Endothelial cell of umbilical vein (primary cell): ENCODE measurements at regions not wholly inside any gene's neighbourhood (a gene's known extent, or its start where the extent isn't known, plus 50 kb on each side); places are given as distances from the start of the nearest gene placed in this dataset.

Experiments
- BruUV-seq: library from RNA; stranded (reverse); fragments of 400-500 nt; replicated peaks from 2 replicates; lab custom pipeline; 2021; lab: Mats Ljungman, UMichigan
- CTCF ChIA-PET: fragments of 300-600, 350-600 bp; sonication (Branson Sonifier 250); formaldehyde crosslinking; loops from one replicate; lab custom pipeline; 2021; ENCODE audit warnings: antibody characterized with exemption, inconsistent platforms; lab: Charles Lee
- POLR2A ChIA-PET: fragments of 300-600, 350-600 bp; sonication (Branson Sonifier 250); formaldehyde crosslinking; loops from one replicate; lab custom pipeline; 2021; ENCODE audit warnings: antibody characterized with exemption, inconsistent platforms; lab: Charles Lee
- DNase-seq: peaks from one replicate; pipeline ENCODE4 v3.0.0-alpha.2; 2011; ENCODE audit warnings: low read depth, low spot score
- FAIRE-seq: peaks from 2 replicates; lab custom pipeline; 2011; peaks lifted over from hg19 to GRCh38; lab: Jason Lieb, UNC
- H2AFZ ChIP-seq: 2 replicates; pipeline ENCODE4 v1.6.0; 2012; ENCODE audit warnings: low read depth, low read length, control low read depth, inconsistent platforms
- H3K27ac ChIP-seq: 2 replicates; pipeline ENCODE4 v1.5.1; 2011; ENCODE audit warnings: low read depth, mild to moderate bottlenecking, control low read depth, low read length, moderate library complexity; ENCODE audit not compliant: insufficient read depth
- H3K27me3 ChIP-seq, 2 experiments: 2 replicates each; pipeline versions ENCODE4 v1.6.0 to v1.6.1; 2011; ENCODE audit warnings: low read length in 2 of 2, mixed read lengths in 1 of 2; ENCODE audit not compliant: control insufficient read depth in 2 of 2, insufficient read depth in 2 of 2
- H3K36me3 ChIP-seq, 2 experiments: 2 replicates in 1 of 2; 3 replicates in 1 of 2; pipeline ENCODE4 v1.5.1; 2011; ENCODE audit warnings: low read length in 2 of 2, mild to moderate bottlenecking in 1 of 2, moderate library complexity in 1 of 2; ENCODE audit not compliant: control insufficient read depth in 2 of 2, insufficient read depth in 2 of 2; ENCODE audit errors: extremely low read depth in 1 of 2
- H3K4me1 ChIP-seq: 3 replicates; pipeline ENCODE4 v1.5.1; 2011; ENCODE audit warnings: mild to moderate bottlenecking, low read length; ENCODE audit not compliant: control insufficient read depth, insufficient read depth; ENCODE audit errors: extremely low read depth
- H3K4me2 ChIP-seq: 2 replicates; pipeline ENCODE4 v1.6.1; 2011; ENCODE audit warnings: low read length, control low read depth, mixed read lengths; ENCODE audit not compliant: insufficient read depth
- H3K4me3 ChIP-seq, 3 experiments: fragments of 200-600 bp in 1 of 3; sonication (generic), shearing (Covaris generic) in 1 of 3; replicated peaks in 1 of 3; 2 replicates each; pipeline ENCODE4 v1.5.1; 2011 to 2016; ENCODE audit warnings: control low read depth in 3 of 3, low read length in 3 of 3, mild to moderate bottlenecking in 2 of 3, inconsistent platforms in 1 of 3, low read depth in 1 of 3, moderate library complexity in 1 of 3; ENCODE audit not compliant: insufficient read depth in 1 of 3
- H3K79me2 ChIP-seq: 2 replicates; pipeline ENCODE4 v1.6.0; 2012; ENCODE audit warnings: low read length, inconsistent platforms; ENCODE audit not compliant: control insufficient read depth, insufficient read depth
- H3K9ac ChIP-seq: replicated peaks from 2 replicates; pipeline ENCODE3; 2011; ENCODE audit warnings: low read length, control low read depth; ENCODE audit not compliant: insufficient read depth; ENCODE audit errors: extremely low read depth
- H3K9me1 ChIP-seq: replicated peaks from 3 replicates; pipeline ENCODE4 v1.6.0; 2011; ENCODE audit warnings: mild to moderate bottlenecking, low read length; ENCODE audit not compliant: control insufficient read depth, insufficient read depth; ENCODE audit errors: extremely low read depth
- H3K9me3 ChIP-seq: replicated peaks from 2 replicates; pipeline ENCODE4 v1.5.1; 2012; ENCODE audit warnings: low read length, inconsistent platforms; ENCODE audit not compliant: control insufficient read depth, insufficient read depth
- H4K20me1 ChIP-seq: replicated peaks from 2 replicates; pipeline ENCODE3; 2011; ENCODE audit warnings: mild to moderate bottlenecking, low read length; ENCODE audit not compliant: control insufficient read depth, insufficient read depth; ENCODE audit errors: extremely low read depth
- EZH2 ChIP-seq: IDR thresholded peaks from 2 replicates; pipeline ENCODE4 v1.6.1; 2012; ENCODE audit warnings: borderline replicate concordance, low read depth, mild to moderate bottlenecking, moderate library complexity, low read length, inconsistent platforms; ENCODE audit not compliant: severe bottlenecking
- FOS ChIP-seq: IDR thresholded peaks from 2 replicates; pipeline ENCODE4 v1.6.1; 2011; ENCODE audit warnings: mild to moderate bottlenecking, low read length, moderate library complexity, borderline replicate concordance; ENCODE audit not compliant: insufficient read depth
- GATA2 ChIP-seq: IDR thresholded peaks from 2 replicates; pipeline ENCODE4 v1.7.0; 2011; ENCODE audit warnings: low read depth, mild to moderate bottlenecking, moderate library complexity, mixed read lengths, low read length; ENCODE audit not compliant: insufficient read length, insufficient read depth
- JUN ChIP-seq: IDR thresholded peaks from 2 replicates; pipeline ENCODE4 v1.6.1; 2011; ENCODE audit warnings: borderline replicate concordance, low read depth; ENCODE audit not compliant: insufficient read length, insufficient read depth
- MYC ChIP-seq: IDR thresholded peaks from one replicate; pipeline ENCODE4 v1.6.1; 2011; ENCODE audit warnings: mild to moderate bottlenecking, low read depth, low read length
- POLR2A ChIP-seq: IDR thresholded peaks from 2 replicates; pipeline ENCODE4 v1.6.1; 2012; ENCODE audit warnings: low read depth, mild to moderate bottlenecking, control low read depth, low read length
- POLR2AphosphoS5 ChIP-seq: IDR thresholded peaks from 2 replicates; pipeline ENCODE4 v1.6.1; 2012; ENCODE audit warnings: low read depth, mild to moderate bottlenecking, control low read depth, low read length, moderate library complexity; ENCODE audit not compliant: insufficient read depth
- dilution Hi-C: fragments of 300-500 bp; cut with MboI; formaldehyde crosslinking; loops from one replicate; pipeline ENCODE4 v1.15.0; 2019; ENCODE audit warnings: low sequenced_read_pairs; ENCODE audit not compliant: extremely low pct_ligation_motif_present
- intact Hi-C: fragments of 100-400 bp; cut with micrococcal nuclease; formaldehyde crosslinking; loops from one replicate; pipeline ENCODE4 v1.10.0; 2022
- TF ChIP-seq, protein P1 (sequence below): IDR thresholded peaks from 2 replicates; pipeline ENCODE4 v1.6.1; 2011; ENCODE audit not compliant: insufficient read depth, insufficient read length
- TF ChIP-seq, protein P2 (sequence below), 2 donors: IDR thresholded peaks; 1 replicate in 1 of 2; 2 replicates in 1 of 2; pipeline ENCODE4 v1.5.1; 2011; ENCODE audit warnings: low read length in 2 of 2, mild to moderate bottlenecking in 2 of 2, moderate library complexity in 2 of 2, control low read depth in 1 of 2, inconsistent platforms in 1 of 2, low read depth in 1 of 2; ENCODE audit not compliant: insufficient read depth in 1 of 2; ENCODE audit errors: extremely low read depth in 1 of 2

DNA sequence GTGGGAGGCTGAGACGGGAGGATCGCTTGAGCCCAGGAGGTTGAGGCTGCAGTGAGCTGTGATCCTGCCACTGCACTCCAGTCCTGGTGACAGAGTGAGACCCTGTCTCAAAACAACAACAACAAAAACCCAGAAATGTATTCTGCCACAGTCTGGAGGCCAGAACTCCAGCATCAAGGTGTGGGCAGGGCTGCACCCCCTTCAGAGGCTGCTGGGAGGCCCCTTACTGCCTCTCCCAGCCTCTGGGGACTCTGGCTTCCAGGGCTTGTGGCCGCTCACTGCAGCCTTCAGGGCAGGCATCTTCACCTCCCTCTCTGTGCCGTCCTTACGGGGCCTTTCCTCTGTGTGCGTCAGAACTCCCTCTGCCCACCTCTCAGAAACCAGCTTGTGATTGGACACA is 209.4 kb upstream of the GSE1 start:
- H3K27ac ChIP-seq: no peak overlapping the region
- H4K20me1 ChIP-seq: no peaks in the 10 kb centered on the region
- no peak for DNase-seq
- H3K79me2 ChIP-seq: no peaks in the 10 kb centered on the region
- no TSS peak for BruUV-seq
- CTCF ChIA-PET: interaction anchor here (1.3 to 2.8 kb wide), 3 partner anchors 10 to 15 kb away, joined by 5 to 12 read pairs (median 8); no protein-coding TSS in a partner anchor
- FAIRE-seq: no peak
- intact Hi-C loops (no loop called here), dilution Hi-C loops (no loop called here)
- no peaks in the 10 kb centered on the region for H3K9me3 ChIP-seq
- no peak overlapping the region for H2AFZ ChIP-seq
- no peak overlapping the region for H3K4me2 ChIP-seq
- no peaks in the 10 kb centered on the region for H3K36me3 ChIP-seq
- no peak overlapping the region for H3K4me3 ChIP-seq
- POLR2A ChIA-PET: interaction anchor here (1.2 kb wide), 1 partner anchor 12 kb away, joined by 5 read pairs; no protein-coding TSS in a partner anchor
- H3K4me1 ChIP-seq: no peaks in the 10 kb centered on the region
- no peak overlapping the region for H3K9ac ChIP-seq
- no peaks in the 10 kb centered on the region for H3K27me3 ChIP-seq
- H3K9me1 ChIP-seq: no peaks in the 10 kb centered on the region
- no peak for TF ChIP-seq POLR2A
- TF ChIP-seq GATA2: no peak
- TF ChIP-seq, protein P1, sequence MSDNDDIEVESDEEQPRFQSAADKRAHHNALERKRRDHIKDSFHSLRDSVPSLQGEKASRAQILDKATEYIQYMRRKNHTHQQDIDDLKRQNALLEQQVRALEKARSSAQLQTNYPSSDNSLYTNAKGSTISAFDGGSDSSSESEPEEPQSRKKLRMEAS: no peak
- no peak for TF ChIP-seq MYC
- TF ChIP-seq, protein P2, sequence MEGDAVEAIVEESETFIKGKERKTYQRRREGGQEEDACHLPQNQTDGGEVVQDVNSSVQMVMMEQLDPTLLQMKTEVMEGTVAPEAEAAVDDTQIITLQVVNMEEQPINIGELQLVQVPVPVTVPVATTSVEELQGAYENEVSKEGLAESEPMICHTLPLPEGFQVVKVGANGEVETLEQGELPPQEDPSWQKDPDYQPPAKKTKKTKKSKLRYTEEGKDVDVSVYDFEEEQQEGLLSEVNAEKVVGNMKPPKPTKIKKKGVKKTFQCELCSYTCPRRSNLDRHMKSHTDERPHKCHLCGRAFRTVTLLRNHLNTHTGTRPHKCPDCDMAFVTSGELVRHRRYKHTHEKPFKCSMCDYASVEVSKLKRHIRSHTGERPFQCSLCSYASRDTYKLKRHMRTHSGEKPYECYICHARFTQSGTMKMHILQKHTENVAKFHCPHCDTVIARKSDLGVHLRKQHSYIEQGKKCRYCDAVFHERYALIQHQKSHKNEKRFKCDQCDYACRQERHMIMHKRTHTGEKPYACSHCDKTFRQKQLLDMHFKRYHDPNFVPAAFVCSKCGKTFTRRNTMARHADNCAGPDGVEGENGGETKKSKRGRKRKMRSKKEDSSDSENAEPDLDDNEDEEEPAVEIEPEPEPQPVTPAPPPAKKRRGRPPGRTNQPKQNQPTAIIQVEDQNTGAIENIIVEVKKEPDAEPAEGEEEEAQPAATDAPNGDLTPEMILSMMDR (IDR thresholded peaks at IDR 0.05; ENCODE audit: extremely low read depth in 1 of 2, insufficient read depth in 1 of 2, low read depth in 1 of 2, low read length in 2 of 2): no peak
- no peak for TF ChIP-seq POLR2AphosphoS5
- no peak for TF ChIP-seq JUN
- no peak for TF ChIP-seq FOS
- no peak for TF ChIP-seq EZH2
